GM12873 (cell line): ENCODE measurements at regions not wholly inside any gene's neighbourhood (a gene's known extent, or its start where the extent isn't known, plus 50 kb on each side); places are given as distances from the start of the nearest gene placed in this dataset.

Experiments
- TF ChIP-seq, protein P1 (sequence below): IDR thresholded peaks from 2 replicates; pipeline ENCODE4 v1.5.1; 2012; ENCODE audit warnings: low read depth, mild to moderate bottlenecking, moderate library complexity, low read length, control low read depth; ENCODE audit not compliant: insufficient read depth; ENCODE audit errors: missing control alignments

DNA sequence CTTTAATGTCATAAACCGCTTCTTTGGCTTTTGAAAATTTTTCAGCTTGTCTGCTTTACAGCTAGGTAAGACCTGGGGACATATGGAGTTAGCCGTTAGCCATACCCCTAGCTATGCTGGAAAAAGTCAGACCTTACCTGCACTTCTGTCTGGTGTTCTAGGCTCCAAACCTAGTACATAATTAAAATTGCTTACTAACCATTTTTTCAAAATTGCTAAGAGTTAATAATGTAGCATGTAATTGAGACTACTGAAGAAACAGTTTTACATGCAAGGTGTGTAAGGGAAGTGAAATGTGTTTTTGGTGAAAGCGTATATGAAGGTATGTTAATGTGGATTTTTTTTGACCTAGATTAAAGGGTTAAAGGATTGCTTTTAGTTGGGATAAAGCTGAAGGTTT is 336.9 kb downstream of the RNF144B start:
- TF ChIP-seq, protein P1, sequence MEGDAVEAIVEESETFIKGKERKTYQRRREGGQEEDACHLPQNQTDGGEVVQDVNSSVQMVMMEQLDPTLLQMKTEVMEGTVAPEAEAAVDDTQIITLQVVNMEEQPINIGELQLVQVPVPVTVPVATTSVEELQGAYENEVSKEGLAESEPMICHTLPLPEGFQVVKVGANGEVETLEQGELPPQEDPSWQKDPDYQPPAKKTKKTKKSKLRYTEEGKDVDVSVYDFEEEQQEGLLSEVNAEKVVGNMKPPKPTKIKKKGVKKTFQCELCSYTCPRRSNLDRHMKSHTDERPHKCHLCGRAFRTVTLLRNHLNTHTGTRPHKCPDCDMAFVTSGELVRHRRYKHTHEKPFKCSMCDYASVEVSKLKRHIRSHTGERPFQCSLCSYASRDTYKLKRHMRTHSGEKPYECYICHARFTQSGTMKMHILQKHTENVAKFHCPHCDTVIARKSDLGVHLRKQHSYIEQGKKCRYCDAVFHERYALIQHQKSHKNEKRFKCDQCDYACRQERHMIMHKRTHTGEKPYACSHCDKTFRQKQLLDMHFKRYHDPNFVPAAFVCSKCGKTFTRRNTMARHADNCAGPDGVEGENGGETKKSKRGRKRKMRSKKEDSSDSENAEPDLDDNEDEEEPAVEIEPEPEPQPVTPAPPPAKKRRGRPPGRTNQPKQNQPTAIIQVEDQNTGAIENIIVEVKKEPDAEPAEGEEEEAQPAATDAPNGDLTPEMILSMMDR = no peak

DNA sequence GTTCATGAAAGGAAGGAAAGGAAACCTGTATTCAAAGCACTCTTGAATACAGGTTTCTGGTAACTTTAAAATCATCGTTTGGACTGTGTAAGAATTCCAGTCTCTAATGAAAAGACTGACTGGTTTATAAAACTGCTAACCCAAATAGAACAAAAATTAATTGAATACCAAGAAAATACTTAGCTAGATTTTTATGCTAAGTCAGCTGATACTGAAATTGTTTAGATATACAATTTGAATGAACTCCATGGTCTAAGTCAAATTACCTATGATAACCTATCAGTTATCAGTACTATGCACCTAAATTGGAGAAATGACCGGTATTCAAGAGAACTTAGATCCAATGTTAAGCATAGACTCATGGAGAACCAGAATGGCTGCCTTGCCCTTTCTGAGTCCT is 338.3 kb downstream of the RNF144B start:
- TF ChIP-seq, protein P1 = no peak

DNA sequence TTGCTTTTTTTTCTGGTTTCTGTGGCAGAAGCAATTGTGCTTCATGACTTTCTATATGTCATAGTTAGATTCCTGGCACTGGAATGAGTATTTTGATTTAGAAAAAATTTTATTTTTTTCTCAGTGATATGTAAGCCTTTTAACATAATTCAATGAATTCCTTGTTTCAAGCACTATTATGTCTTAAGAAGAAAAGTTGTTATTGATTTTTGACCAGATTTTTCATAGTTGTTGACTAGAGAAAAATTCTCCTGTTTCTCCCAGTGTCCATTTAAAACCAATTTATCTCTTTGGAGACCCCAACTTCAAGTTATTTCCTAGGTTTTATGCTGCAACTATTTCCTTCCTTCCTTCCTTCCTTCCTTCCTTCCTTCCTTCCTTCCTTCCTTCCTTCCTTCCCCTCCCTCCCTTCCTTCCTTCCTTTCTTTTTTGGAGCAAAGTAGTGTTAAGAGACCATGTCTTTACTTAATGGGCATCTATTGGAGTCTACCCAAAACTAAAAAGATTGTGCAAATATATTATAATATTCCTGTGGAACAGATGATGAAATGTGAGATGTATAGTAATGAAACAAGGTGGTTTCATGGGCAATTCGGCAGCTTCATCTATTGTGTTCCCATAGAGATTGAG is 346.9 kb downstream of the RNF144B start:
- TF ChIP-seq, protein P1 = no peak

DNA sequence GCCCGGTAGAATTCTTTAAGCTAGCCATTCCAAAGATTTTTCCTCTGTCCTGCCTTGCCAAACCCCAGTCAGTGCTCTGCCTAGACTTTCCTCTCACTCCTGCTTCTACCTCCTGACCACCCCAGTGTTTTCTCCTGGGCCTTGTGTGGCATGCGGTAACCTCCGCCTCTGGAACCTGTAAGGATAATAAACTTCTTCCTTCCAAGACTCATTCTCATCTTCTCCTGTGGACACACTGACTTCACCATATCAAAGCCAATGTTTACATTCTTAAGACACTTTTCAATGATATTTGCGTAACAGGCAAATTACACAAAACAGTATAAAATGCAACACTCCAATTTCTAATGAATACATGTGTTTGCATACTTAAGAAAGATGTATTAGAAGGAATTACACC is 354.6 kb downstream of the RNF144B start:
- TF ChIP-seq, protein P1 = no peak

DNA sequence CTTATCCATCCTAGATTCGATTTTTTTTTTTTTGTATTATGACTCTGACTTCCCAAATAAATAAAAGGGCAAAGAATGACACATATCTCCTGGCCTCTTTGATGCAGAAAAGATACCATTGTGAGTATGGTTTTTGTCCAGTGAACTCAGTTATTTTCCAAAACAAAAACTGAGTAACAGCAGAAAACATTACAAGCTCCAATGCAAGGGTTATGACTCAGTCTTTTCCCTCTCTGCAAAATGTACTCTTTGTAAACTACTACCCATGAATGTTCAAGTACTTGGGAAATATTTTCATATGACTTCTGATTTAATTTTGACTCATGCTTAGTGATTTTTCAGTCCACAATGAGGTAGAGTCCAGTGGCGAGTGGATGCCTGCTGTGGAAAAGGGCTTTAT is 355.3 kb downstream of the RNF144B start:
- TF ChIP-seq, protein P1 = no peak

DNA sequence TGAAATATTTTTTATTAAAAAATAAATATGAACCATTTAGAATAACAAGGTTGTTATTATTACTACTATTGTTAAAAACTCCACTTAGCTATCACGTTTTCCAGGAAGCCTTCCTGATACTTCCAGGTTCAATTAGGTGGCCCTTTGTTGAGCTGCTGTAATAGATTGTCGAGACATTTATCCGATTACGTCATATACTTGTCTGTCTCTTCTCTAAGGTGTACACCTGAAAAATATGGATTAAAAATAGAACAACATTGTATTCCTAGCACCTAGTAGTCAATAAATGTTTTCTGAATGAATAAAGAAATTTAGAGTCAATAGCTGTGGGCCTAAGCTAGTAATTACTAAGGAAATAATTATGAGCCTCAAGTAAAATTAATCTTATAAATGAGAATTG is 359.6 kb downstream of the RNF144B start:
- TF ChIP-seq, protein P1 = no peak

DNA sequence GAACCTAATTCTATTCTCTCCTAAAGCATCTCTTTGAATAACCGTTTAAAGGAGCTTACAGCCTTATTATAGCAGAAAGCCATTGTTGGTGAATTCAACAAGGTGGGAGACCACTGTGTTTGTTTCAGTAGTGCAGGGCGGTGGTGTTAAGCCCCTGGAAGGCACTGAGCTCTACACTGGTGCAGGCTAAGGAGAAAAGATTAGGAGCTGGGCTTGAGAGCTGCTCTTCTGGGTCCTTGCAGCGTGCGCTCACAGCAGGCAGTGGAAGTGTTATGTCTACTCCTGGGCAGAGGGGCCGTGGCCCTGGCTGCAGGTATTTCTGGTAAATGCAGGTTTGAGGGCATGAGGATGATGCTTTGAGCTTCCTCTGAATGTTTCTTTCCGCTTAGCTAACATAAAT is 361.2 kb downstream of the RNF144B start:
- TF ChIP-seq, protein P1 = no peak
